ENCODE measurements at regions not wholly inside any gene's neighbourhood (a gene's known extent, or its start where the extent isn't known, plus 50 kb on each side); places are given as distances from the start of the nearest gene placed in this dataset.

GRCh38 chr5:174303437-174304045 is 258.0 kb downstream of the NSG2 start (continued):
- no peak for TF ChIP-seq E2F6 (IDR thresholded peaks at IDR 0.05)
